ENCODE measurements at regions not wholly inside any gene's neighbourhood (a gene's known extent, or its start where the extent isn't known, plus 50 kb on each side); places are given as distances from the start of the nearest gene placed in this dataset.
"Not testable (repeated sequence)": the region's sequence is repeated elsewhere in the genome, so short reads cannot be mapped to it uniquely, and the experiment has no call there.

DNA sequence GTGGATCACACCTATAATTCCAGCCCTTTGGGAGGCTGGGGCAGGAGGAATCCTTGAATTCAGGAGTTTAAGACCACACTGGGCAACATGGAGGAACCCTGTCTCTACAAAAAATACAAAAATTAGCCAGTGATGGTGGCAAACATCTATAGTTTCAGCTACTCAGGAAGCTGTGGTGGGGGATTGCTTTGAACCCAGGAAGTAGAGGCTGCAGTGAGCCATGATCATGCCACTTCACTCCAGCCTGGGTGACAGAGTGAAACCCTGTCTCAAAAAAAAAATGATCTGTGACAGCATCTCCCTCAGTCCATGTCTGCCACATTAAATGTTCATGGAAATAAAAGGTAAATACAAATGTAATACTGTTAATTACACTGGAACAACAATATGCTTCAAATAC is 121.4 kb upstream of the COL5A2 start:
- in situ Hi-C loops (cut with HindIII; ENCODE audit: low pct_unique_long_range_greater_than_20kb, low sequenced_read_pairs): no loop called here
- DNase-seq (ENCODE audit: low read depth): no peak

GRCh38 chr2:189302274-189302948 is 122.8 kb upstream of the COL5A2 start:
- DNase-seq (ENCODE audit: low read depth): no peak
- in situ Hi-C loops (cut with HindIII; ENCODE audit: low pct_unique_long_range_greater_than_20kb, low sequenced_read_pairs): no loop called here

- in situ Hi-C loops (cut with HindIII; ENCODE audit: low pct_unique_long_range_greater_than_20kb, low sequenced_read_pairs): no loop called here
- no peak for DNase-seq (ENCODE audit: low read depth)
Observed at GRCh38 chr2:189304360-189304759, 124.8 kb upstream of the COL5A2 start.

DNA sequence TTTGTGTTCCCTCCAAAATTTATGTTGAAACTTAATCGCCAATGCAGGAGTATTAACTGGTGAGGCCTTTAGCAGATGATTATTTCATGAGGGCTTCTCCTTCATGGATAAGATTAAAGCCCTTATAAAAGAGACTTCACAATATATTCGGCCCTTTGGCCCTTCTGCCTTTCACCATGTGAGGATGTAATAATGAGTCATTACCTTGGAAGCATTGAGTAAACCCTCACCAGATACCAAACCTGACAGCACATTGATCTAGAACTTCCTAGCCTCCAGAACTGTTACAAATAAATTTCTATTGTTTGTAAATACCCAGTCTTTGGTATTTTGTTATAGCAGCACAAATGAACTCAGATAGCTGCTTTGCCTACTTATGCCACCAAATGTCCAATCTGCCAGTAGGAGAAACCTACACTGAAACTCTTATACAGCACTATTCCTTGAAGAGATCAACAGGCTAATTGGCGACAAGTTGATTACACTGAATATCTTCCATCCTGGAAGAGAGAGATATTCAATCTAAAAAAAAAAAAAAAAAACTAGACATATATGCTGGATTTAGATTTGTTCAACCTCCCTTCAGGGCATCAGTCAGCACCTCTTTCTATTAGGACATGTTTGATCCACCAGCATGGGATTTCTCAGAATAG is 125.9 kb upstream of the COL5A2 start:
- in situ Hi-C loops (cut with HindIII; ENCODE audit: low pct_unique_long_range_greater_than_20kb, low sequenced_read_pairs): no loop called here
- DNase-seq (ENCODE audit: low read depth): no peak

DNA sequence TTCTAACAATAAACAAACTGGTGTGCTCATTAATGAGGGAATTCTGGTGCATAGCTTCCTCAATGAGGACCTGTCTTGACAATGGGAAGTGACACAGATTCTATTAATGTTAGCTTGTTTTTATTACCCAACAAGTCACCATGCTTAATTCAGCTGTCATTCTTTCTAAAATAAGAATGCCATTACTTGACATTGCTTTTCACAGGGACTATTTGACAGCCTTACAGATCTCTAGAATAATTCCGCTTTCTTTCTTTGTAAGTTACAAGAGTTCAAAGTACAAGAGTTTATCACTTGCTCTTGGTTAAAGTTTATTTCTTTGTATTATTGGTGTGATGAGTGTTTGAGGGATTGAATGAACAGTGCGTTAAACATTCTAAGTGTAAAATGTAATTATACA is 127.0 kb upstream of the COL5A2 start:
- in situ Hi-C loops (cut with HindIII; ENCODE audit: low pct_unique_long_range_greater_than_20kb, low sequenced_read_pairs): no loop called here
- DNase-seq (ENCODE audit: low read depth): no peak

DNA sequence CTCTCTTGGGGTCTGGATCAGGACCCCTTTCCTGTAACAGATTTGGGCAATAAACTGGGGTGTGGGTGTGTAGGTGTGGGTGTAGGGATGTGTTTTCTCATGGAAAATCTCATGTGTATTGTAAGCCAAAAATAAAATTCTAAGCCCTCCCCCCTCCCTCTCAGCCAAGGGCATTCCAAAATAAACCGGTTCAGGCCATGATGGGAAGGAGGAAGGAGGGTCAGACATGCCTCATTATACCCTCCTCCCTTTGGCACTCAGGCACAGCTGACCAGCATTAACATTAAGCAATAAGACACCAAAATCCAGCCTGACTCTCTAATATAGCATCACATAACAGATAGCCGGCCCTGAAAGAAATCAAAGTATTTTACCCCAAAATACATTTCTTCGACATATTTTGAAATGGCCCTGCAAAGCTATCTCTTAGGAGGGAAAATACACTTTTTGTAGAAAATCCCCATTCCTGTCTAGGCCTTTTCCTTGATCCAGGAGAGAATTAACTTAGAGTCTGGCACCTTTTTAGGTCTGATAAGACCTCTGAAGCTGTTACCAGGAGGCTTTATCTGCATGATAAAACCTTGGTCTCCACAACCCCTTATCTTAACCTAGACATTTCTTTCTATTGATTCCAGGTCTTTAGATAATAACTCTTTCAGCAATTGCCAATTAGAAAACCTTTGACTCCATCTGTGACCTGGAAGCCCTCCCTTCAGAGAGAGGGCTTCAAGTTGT is 128.7 kb upstream of the COL5A2 start:
- in situ Hi-C loops (cut with HindIII; ENCODE audit: low pct_unique_long_range_greater_than_20kb, low sequenced_read_pairs): no loop called here
- DNase-seq (ENCODE audit: low read depth): no peak

DNA sequence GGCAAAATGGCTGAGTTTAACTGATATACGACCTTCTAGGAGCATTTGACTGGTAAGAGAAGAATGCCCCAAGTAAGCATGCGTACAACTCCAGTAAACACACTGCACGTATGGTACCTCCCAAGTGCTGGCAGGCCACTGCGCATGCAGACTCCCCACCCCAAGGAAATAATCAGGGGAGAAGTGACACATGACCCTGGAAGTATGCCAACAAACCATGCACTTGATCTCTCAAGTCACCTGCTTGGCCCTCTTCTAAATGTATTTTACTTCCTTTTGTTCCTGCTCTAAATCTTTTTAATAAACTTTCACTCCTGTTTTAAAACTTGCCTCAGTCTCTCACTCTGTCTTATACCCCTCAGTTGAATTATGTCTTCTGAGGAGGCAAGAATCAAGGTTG is 129.8 kb upstream of the COL5A2 start:
- in situ Hi-C loops (cut with HindIII; ENCODE audit: low pct_unique_long_range_greater_than_20kb, low sequenced_read_pairs): no loop called here
- no peak for DNase-seq (ENCODE audit: low read depth)

- in situ Hi-C loops (cut with HindIII; ENCODE audit: low pct_unique_long_range_greater_than_20kb, low sequenced_read_pairs): no loop called here
- no peak for DNase-seq (ENCODE audit: low read depth)
Observed at GRCh38 chr2:189312211-189312610, 129.1 kb upstream of the WDR75 start.

GRCh38 chr2:189312643-189313042 is 128.6 kb upstream of the WDR75 start:
- DNase-seq (ENCODE audit: low read depth): no peak
- in situ Hi-C loops (cut with HindIII; ENCODE audit: low pct_unique_long_range_greater_than_20kb, low sequenced_read_pairs): no loop called here

GRCh38 chr2:189318761-189319160 is 122.5 kb upstream of the WDR75 start:
- DNase-seq (ENCODE audit: low read depth): no peak
- in situ Hi-C loops (cut with HindIII; ENCODE audit: low pct_unique_long_range_greater_than_20kb, low sequenced_read_pairs): no loop called here

GRCh38 chr2:189319424-189319823 is 121.8 kb upstream of the WDR75 start:
- in situ Hi-C loops (cut with HindIII; ENCODE audit: low pct_unique_long_range_greater_than_20kb, low sequenced_read_pairs); DNase-seq (ENCODE audit: low read depth): not testable (repeated sequence)

DNA sequence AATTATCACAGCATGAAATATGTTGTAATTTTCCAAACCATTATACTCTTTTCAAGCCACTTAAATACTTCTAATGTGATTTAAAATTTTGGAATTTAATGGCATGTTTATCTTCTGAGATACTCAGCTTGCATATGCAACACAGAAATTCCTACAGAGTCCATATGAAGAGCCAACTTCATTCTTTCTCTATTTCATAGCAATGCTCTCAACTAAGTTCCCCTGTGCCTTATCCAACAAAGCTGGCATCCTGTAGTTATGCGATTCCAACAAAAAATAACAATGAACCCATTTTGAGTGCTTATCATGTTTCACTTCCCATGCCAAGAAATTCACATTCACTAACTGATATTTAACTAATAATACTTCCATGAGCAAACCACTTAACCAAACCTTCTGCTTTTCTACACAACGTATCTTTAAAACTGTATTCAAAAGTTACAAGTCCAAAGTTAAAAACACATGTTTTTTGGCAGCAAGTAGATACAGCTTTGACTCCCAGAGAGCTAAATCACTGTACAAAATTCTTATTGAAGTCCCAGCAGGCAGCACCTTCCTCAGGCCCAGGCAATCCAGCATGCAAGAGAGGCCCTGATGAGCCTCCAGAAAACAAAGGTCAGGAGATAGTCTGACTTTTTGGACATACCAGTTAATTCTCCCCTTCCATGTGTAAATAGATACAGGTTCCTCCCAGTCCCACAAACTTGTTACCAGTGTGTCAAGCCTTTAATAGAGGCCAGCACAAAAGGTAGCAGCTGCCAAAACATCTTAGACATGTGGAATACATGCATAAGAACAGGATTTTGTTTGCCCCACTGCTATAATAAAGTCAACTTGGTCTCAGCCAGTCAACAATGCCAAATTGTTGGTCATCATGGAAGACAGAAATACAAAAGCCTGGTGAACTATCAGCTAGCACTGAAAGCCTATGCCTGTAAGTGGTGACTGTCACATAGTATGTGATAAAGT is 113.1 kb upstream of the WDR75 start:
- DNase-seq (ENCODE audit: low read depth): no peak
- in situ Hi-C loops (cut with HindIII; ENCODE audit: low pct_unique_long_range_greater_than_20kb, low sequenced_read_pairs): no loop called here

- in situ Hi-C loops (cut with HindIII; ENCODE audit: low pct_unique_long_range_greater_than_20kb, low sequenced_read_pairs): no loop called here
- DNase-seq (ENCODE audit: low read depth): no peak
Observed at GRCh38 chr2:189328848-189329245, 112.4 kb upstream of the WDR75 start.

GRCh38 chr2:189336276-189336975 is 104.8 kb upstream of the WDR75 start:
- no peak for DNase-seq (ENCODE audit: low read depth)
- in situ Hi-C loops (cut with HindIII; ENCODE audit: low pct_unique_long_range_greater_than_20kb, low sequenced_read_pairs): no loop called here

DNA sequence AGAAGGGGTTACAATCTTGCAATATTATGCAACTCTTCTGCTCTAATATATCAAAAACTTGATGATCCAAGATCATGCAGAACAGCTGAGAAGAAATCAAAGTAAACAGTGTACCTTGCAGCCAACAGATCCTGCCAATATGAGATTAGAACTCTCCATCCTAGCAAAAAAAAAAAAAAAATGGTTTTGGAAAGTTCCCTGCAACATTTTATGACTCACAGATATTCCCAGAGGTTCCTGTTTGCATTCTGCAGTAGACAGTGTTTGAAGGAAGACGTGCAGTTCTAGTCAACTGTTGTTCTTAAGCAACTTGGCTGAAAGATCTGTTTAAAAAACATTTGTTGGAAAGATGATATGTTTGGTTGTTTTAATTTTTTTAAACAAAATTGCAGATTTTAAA is 103.6 kb upstream of the WDR75 start:
- in situ Hi-C loops (cut with HindIII; ENCODE audit: low pct_unique_long_range_greater_than_20kb, low sequenced_read_pairs): no loop called here

DNA sequence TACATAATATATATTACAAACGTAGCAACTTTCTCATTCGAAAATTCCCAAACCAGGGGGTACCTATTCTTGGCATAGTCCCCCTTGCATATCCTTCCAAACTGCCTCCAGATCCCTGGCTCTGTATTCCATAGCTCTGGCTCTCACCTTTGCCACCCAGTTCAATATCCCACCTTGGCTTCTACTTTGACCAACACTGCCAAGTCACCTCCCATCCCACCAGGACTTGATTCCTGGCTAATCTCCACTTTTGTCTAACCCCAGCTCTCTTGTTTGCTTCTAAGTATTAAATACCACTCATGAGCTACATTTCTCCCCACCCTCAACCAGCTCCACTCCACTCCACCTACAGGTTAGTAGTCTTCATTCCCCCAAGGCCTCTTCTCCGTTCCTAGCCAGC is 103.2 kb upstream of the WDR75 start:
- DNase-seq (ENCODE audit: low read depth): no peak
- in situ Hi-C loops (cut with HindIII; ENCODE audit: low pct_unique_long_range_greater_than_20kb, low sequenced_read_pairs): no loop called here

More for the DNA sequence above, 103.6 kb upstream of the WDR75 start:
- no peak for DNase-seq (ENCODE audit: low read depth)

GRCh38 chr2:189341077-189341476 is 100.2 kb upstream of the WDR75 start:
- DNase-seq (ENCODE audit: low read depth): no peak
- in situ Hi-C loops (cut with HindIII; ENCODE audit: low pct_unique_long_range_greater_than_20kb, low sequenced_read_pairs): no loop called here

DNA sequence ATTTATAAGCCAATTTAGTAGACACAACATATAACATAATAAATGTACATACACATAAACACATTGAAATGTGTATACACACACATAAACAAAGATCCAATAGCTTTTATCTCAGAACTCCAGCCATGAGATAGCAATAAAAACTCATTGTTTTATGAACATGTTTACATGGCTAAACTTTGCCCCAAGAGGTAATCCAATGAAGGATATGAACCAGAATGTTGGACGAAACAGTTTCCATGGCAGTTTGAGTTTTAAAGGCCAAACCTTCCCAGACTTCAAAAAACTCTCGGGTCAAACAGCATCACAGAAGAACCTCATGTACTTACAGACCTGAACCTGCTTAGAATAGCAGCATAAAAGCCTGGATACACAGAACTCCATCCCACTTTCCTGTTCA is 97.2 kb upstream of the WDR75 start:
- DNase-seq (ENCODE audit: low read depth): no peak
- in situ Hi-C loops (cut with HindIII; ENCODE audit: low pct_unique_long_range_greater_than_20kb, low sequenced_read_pairs): no loop called here
